CD4-positive, alpha-beta T cell treated with Interleukin-2 at 100 ng/mL for 4 hours (primary cell): ENCODE measurements at regions not wholly inside any gene's neighbourhood (a gene's known extent, or its start where the extent isn't known, plus 50 kb on each side); places are given as distances from the start of the nearest gene placed in this dataset.

Experiments
- DNase-seq: peaks from one replicate; pipeline ENCODE4 v3.0.0-alpha.2; 2020; ENCODE audit warnings: low spot score

DNA sequence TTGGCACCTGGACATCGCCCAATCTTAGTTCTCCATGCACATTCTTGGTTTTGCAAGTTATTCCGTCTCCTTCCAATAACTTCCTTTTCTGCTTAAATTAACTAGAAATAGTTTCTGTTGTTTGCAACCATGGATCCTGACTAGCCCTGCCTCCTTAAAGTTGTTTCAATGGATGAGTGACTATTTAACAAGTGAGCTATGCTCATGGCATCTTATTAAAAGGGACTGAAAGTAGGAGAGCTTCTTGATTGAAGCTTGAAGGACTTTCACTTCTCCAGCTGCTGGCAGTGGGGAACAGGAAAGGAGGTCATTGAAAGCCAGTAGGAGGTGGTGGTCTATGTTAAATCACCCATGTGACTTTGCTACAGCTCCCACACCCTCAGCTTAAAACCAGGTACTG is 466.8 kb downstream of the ARHGEF28 start:
- no peak for DNase-seq

GRCh38 chr5:74085782-74086181 is 459.8 kb downstream of the ARHGEF28 start:
- DNase-seq = no peak

DNA sequence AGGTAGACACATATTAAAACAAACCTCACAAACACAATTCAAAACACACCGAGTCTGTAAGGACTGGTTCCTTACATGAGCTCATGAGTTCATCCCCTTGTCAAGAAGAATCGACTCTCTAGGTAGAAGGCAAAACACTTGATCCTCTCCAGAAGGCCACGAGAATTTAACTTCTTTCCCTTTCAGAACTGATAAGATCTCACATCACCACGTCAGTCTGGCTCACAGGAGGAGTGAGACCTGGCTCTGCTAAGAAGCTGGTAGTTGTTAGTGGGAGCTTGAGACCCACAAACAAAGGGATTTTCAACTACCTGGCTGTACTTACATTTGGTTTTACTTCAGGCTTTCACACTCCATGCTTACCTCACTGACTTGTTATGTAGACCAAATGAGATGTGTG is 459.2 kb downstream of the ARHGEF28 start:
- DNase-seq = no peak

DNA sequence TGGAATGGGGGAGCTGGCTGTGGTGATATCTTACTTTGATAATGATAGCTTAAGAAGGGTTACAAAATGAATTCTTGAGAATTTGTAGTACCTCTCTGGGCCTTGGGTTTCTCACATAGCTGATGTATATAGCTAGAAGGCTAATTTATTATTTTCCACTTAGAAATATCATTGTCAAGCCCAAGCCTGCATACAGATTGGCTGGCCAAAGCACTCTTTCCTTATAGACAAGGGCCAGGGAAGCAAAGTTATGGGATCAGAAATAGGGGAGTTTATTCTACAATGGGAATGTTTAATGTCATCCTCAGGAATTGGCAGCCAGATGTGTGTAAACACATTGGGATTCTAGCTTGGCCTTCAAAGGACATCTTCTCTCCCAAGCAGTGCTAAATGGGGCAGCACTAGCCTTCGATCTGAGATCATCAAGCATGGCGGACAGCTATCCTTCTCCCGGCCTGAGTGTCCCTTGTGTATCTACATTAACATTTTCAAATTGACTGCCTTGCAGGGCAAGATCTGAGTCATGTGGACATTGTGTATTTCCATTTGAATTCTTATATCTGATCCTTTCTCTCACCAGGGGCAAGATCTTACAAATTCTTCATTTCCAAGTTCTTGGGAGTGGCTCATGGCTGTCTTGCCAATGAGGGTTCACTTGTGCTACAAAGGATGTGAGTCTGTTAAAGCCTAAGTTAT is 457.2 kb downstream of the ARHGEF28 start:
- no peak for DNase-seq

GRCh38 chr5:74082512-74083055 is 456.6 kb downstream of the ARHGEF28 start:
- DNase-seq = no peak

GRCh38 chr5:74081126-74081525 is 455.1 kb downstream of the ARHGEF28 start:
- DNase-seq = no peak

DNA sequence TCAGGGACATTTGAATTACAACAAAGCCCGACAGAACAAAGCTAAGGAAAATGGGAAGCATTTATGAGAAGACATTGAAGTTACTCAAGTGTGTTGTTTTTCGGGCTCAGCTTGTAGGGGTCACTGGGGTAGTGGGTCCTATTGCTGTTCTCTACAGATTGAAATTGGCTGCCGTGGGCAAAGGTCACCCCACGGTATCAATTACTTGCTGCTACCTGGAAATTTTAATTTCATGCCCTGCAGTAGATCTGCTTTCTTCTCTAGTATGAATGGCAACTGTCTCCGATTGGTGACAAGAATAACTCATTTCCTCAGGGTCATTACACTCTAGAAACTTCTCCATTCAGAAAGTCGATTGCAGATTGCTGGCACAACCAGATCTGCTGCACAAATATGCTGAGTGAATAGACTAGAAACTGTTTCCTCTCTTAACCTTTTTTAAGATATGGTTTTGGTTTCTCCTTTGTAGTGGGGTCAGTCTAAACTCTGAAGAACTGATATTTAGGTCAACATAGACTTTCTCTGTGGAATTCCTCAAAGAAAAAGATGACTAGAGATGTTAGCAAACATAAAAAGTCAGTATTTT is 454.1 kb downstream of the ARHGEF28 start:
- DNase-seq = no peak

- DNase-seq = no peak
Observed at GRCh38 chr5:74075501-74076484, 449.8 kb downstream of the ARHGEF28 start.

- DNase-seq = no peak
Observed at GRCh38 chr5:74074111-74074510, 448.1 kb downstream of the ARHGEF28 start.

GRCh38 chr5:74073257-74073656 is 447.3 kb downstream of the ARHGEF28 start:
- DNase-seq = no peak

GRCh38 chr5:74072646-74073045 is 446.6 kb downstream of the ARHGEF28 start:
- no peak for DNase-seq

DNA sequence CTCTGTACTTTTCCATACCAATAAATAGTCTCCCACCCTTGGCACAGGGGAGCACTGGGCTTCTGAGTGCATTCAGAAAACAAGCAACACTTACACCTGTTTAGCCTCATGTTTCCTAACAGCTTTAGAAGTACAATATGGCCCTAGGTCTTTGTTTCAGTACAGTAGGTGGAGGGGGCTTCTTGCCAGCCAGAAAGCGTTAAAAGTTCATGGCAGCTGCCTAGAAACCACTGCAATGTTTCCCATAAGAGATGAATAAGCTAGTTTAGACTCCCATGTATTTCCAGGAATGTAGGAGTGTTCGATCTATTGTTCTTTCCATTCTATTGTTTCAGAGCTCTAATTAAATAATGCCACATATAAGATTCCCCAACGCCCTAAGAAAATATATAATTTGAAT is 444.8 kb downstream of the ARHGEF28 start:
- DNase-seq = no peak

DNA sequence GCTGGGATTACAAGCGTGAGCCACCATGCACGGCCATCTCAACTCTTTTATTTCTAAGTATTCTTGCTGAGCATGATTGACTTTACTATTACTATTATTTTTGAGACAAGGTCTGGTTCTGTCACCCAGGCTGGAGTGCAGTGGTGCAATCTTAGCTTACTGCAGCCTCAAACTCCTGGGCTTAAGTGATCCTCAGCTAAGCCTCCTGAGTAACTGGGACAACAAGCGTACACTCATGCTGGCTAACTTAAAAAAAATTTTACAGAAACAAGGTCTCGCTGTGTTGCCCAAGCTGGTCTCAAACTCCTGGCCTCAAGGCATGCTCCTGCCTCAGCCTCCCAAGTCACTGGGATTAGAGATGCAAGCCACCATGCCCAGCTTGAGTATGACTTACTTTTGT is 443.7 kb downstream of the ARHGEF28 start:
- DNase-seq = no peak

GRCh38 chr5:74067748-74068541 is 441.9 kb downstream of the ARHGEF28 start:
- no peak for DNase-seq

GRCh38 chr5:74064911-74065310 is 438.9 kb downstream of the ARHGEF28 start:
- DNase-seq = no peak

DNA sequence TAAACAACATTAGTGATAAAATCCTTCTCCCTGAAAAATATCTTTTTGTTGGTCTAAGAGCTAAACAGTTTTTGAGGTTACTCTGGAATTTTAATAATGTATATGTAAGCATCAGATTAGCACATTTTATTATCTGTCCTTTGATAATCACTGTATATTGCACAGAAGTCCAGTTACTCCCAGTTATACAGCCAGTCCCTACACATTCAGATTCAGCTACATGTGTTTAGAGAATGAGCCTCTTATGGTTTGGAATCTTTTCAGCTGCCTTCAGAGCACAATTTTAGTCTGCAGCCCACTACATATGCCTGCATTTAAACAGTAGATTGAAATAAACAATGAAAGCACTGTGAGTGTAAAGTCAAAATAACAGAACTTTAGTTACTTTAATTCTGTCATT is 438.2 kb downstream of the ARHGEF28 start:
- DNase-seq = no peak

- DNase-seq = no peak
Observed at GRCh38 chr5:74063821-74064220, 437.8 kb downstream of the ARHGEF28 start.

- DNase-seq = no peak
Observed at GRCh38 chr5:74063346-74063745, 437.4 kb downstream of the ARHGEF28 start.

- no peak for DNase-seq
Observed at GRCh38 chr5:74061292-74061691, 435.3 kb downstream of the ARHGEF28 start.

GRCh38 chr5:74059706-74060105 is 433.7 kb downstream of the ARHGEF28 start:
- DNase-seq = no peak

GRCh38 chr5:74056789-74057164 is 430.8 kb downstream of the ARHGEF28 start:
- DNase-seq = no peak
